Prostate gland (tissue), 2 donors: ENCODE measurements at regions not wholly inside any gene's neighbourhood (a gene's known extent, or its start where the extent isn't known, plus 50 kb on each side); places are given as distances from the start of the nearest gene placed in this dataset.

ENCODE experiments used
- CTCF ChIP-seq, 4 experiments: fragments of 200-600 bp in 2 of 4; fragments of 450-650 bp in 2 of 4; sonication (generic) in 2 of 4; IDR thresholded peaks; 1 replicate in 3 of 4; 2 replicates in 1 of 4; pipeline ENCODE4 v1.5.1; 2016 to 2019; ENCODE audit warnings: antibody characterized with exemption in 4 of 4, mild to moderate bottlenecking in 2 of 4, moderate library complexity in 2 of 4
- POLR2A ChIP-seq: fragments of 450-650 bp; IDR thresholded peaks from one replicate; pipeline ENCODE4 v1.6.1; 2016; ENCODE audit warnings: antibody characterized with exemption, mild to moderate bottlenecking

- no peak for TF ChIP-seq CTCF (IDR thresholded peaks at IDR 0.05)
- TF ChIP-seq POLR2A = no peak
These were observed 110.1 kb downstream of the POLR2M start for GRCh38 chr15:57816599-57816998.
